Renal cortical epithelial cell (primary cell): ENCODE measurements at regions not wholly inside any gene's neighbourhood (a gene's known extent, or its start where the extent isn't known, plus 50 kb on each side); places are given as distances from the start of the nearest gene placed in this dataset.

Source experiments
- DNase-seq: peaks from one replicate; pipeline ENCODE4 v3.0.0-alpha.2; 2011; ENCODE audit warnings: low read depth

- DNase-seq, result no peak
These were observed 356.6 kb upstream of the LYPLAL1 start for GRCh38 chr1:218817071-218817470.

GRCh38 chr1:218817691-218818465 is 355.8 kb upstream of the LYPLAL1 start:
- no peak for DNase-seq

GRCh38 chr1:218823291-218823900 is 350.3 kb upstream of the LYPLAL1 start:
- peak; percentile 100 for DNase-seq

- no peak for DNase-seq
These were observed 346.2 kb upstream of the LYPLAL1 start for GRCh38 chr1:218827486-218827885.

GRCh38 chr1:218828125-218828650 is 345.5 kb upstream of the LYPLAL1 start:
- peak; percentile 70 for DNase-seq

GRCh38 chr1:218829097-218829496 is 344.6 kb upstream of the LYPLAL1 start:
- peak; percentile 69 for DNase-seq

- no peak for DNase-seq
These were observed 338.1 kb upstream of the LYPLAL1 start for GRCh38 chr1:218835609-218836008.

GRCh38 chr1:218836264-218836663 is 337.4 kb upstream of the LYPLAL1 start:
- DNase-seq, result no peak

- DNase-seq, result no peak
These were observed 336.6 kb upstream of the LYPLAL1 start for GRCh38 chr1:218837051-218837450.

- no peak for DNase-seq
These were observed 328.1 kb upstream of the LYPLAL1 start for GRCh38 chr1:218845589-218845988.

GRCh38 chr1:218846181-218846580 is 327.5 kb upstream of the LYPLAL1 start:
- DNase-seq, result no peak

GRCh38 chr1:218847089-218847768 is 326.4 kb upstream of the LYPLAL1 start:
- DNase-seq, result no peak

- no peak for DNase-seq
These were observed 325.7 kb upstream of the LYPLAL1 start for GRCh38 chr1:218848009-218848408.

GRCh38 chr1:218850367-218850766 is 323.3 kb upstream of the LYPLAL1 start:
- no peak for DNase-seq

GRCh38 chr1:218851586-218851985 is 322.1 kb upstream of the LYPLAL1 start:
- no peak for DNase-seq

GRCh38 chr1:218852527-218852926 is 321.2 kb upstream of the LYPLAL1 start:
- DNase-seq, result no peak

- DNase-seq, result no peak
These were observed 309.7 kb upstream of the LYPLAL1 start for GRCh38 chr1:218863987-218864386.

GRCh38 chr1:218865591-218865990 is 308.1 kb upstream of the LYPLAL1 start:
- peak; percentile 94 for DNase-seq

GRCh38 chr1:218866507-218866906 is 307.2 kb upstream of the LYPLAL1 start:
- no peak for DNase-seq

GRCh38 chr1:218867066-218867465 is 306.6 kb upstream of the LYPLAL1 start:
- DNase-seq, result no peak

- DNase-seq, result peak; percentile 87
These were observed 305.6 kb upstream of the LYPLAL1 start for GRCh38 chr1:218867941-218868626.

GRCh38 chr1:218869276-218869675 is 304.4 kb upstream of the LYPLAL1 start:
- DNase-seq, result peak; percentile 24
